Liver (tissue), 8 donors: ENCODE measurements at regions not wholly inside any gene's neighbourhood (a gene's known extent, or its start where the extent isn't known, plus 50 kb on each side); places are given as distances from the start of the nearest gene placed in this dataset.

Source experiments
- DNase-seq: peaks from one replicate; pipeline ENCODE4 v3.0.0-alpha.2; 2017; ENCODE audit warnings: low spot score
- H3K27ac ChIP-seq, 2 donors: one replicate each; pipeline ENCODE4 v1.7.0; 2013; ENCODE audit warnings: inconsistent platforms in 2 of 2, low read length in 2 of 2, control low read depth in 1 of 2, low read depth in 1 of 2, mild to moderate bottlenecking in 1 of 2
- H3K27me3 ChIP-seq, 4 donors: one replicate each; pipeline versions ENCODE4 v1.6.1 to v1.7.0; 2013; ENCODE audit warnings: low read length in 3 of 4, inconsistent platforms in 1 of 4, mild to moderate bottlenecking in 1 of 4, moderate library complexity in 1 of 4; ENCODE audit not compliant: control insufficient read depth in 4 of 4, insufficient read depth in 4 of 4
- H3K36me3 ChIP-seq, 4 donors: one replicate each; pipeline versions ENCODE4 v1.6.1 to v1.7.0; 2013; ENCODE audit warnings: low read length in 3 of 4, mild to moderate bottlenecking in 3 of 4, low read depth in 1 of 4, moderate library complexity in 1 of 4; ENCODE audit not compliant: control insufficient read depth in 4 of 4, insufficient read depth in 3 of 4
- H3K4me1 ChIP-seq, 4 donors: one replicate each; pipeline versions ENCODE4 v1.6.1 to v1.7.0; 2013; ENCODE audit warnings: low read length in 3 of 4, mild to moderate bottlenecking in 3 of 4, moderate library complexity in 1 of 4; ENCODE audit not compliant: control insufficient read depth in 4 of 4, insufficient read depth in 4 of 4
- H3K4me3 ChIP-seq, 3 donors: one replicate each; pipeline versions ENCODE4 v1.6.1 to v1.7.0; 2013; ENCODE audit warnings: low read length in 3 of 3, control low read depth in 1 of 3, low read depth in 1 of 3, mild to moderate bottlenecking in 1 of 3
- H3K9ac ChIP-seq, 2 donors: one replicate each; pipeline ENCODE4 v1.7.0; 2013; ENCODE audit warnings: low read length in 2 of 2, mild to moderate bottlenecking in 2 of 2, moderate library complexity in 2 of 2, control low read depth in 1 of 2, low read depth in 1 of 2
- H3K9me3 ChIP-seq, 4 donors: one replicate each; pipeline versions ENCODE4 v1.6.1 to v1.7.0; 2013; ENCODE audit warnings: low read length in 3 of 4; ENCODE audit not compliant: control insufficient read depth in 4 of 4
- FOXA1 ChIP-seq: IDR thresholded peaks from 2 replicates; pipeline ENCODE4 v1.6.1; 2016; ENCODE audit warnings: antibody characterized with exemption
- GABPA ChIP-seq, 2 donors: IDR thresholded peaks in 1 of 2; conservative IDR thresholded peaks in 1 of 2; 2 replicates each; pipeline ENCODE4 v1.6.1; 2016; ENCODE audit warnings: antibody characterized with exemption in 2 of 2, mild to moderate bottlenecking in 1 of 2, moderate library complexity in 1 of 2
- HNF4A ChIP-seq, 2 donors: conservative IDR thresholded peaks; 2 replicates each; pipeline ENCODE4 v1.6.1; 2016; ENCODE audit warnings: antibody characterized with exemption in 2 of 2, mild to moderate bottlenecking in 2 of 2
- HNF4G ChIP-seq: IDR thresholded peaks from 2 replicates; pipeline ENCODE4 v1.6.1; 2016; ENCODE audit warnings: antibody characterized with exemption
- RAD21 ChIP-seq, 2 donors: IDR thresholded peaks; 2 replicates each; pipeline ENCODE4 v1.6.1; 2016; ENCODE audit warnings: antibody characterized with exemption in 2 of 2, mild to moderate bottlenecking in 2 of 2
- TAF1 ChIP-seq: conservative IDR thresholded peaks from 2 replicates; pipeline ENCODE4 v1.6.1; 2016; ENCODE audit warnings: antibody characterized with exemption, mild to moderate bottlenecking
- YY1 ChIP-seq: IDR thresholded peaks from 2 replicates; pipeline ENCODE4 v1.6.1; 2016; ENCODE audit warnings: antibody characterized with exemption, mild to moderate bottlenecking
- WGBS: extraction: QIAGEN DNeasy Blood & Tissue Kit; methylation state at CpG from one replicate; pipeline ENCODE4 v1.1.7; 2013; 5-methylcytosine and 5-hydroxymethylcytosine counted together
- TF ChIP-seq, protein P1 (sequence below): IDR thresholded peaks from 2 replicates; pipeline ENCODE4 v1.6.1; 2016; ENCODE audit warnings: antibody characterized with exemption
- TF ChIP-seq, protein P2 (sequence below): IDR thresholded peaks from 2 replicates; pipeline ENCODE4 v1.6.1; 2016; ENCODE audit warnings: antibody characterized with exemption
- TF ChIP-seq, protein P3 (sequence below): fragments of 150-350 bp; IDR thresholded peaks from 2 replicates; pipeline ENCODE4 v1.5.1; 2017; ENCODE audit warnings: improper control_type of control experiment, low read depth, low read length; ENCODE audit not compliant: missing input control
- TF ChIP-seq, protein P4 (sequence below): IDR thresholded peaks from 2 replicates; pipeline ENCODE4 v1.6.1; 2016; ENCODE audit warnings: antibody characterized with exemption
- donor health status: healthy.
- donor health status: healthy.
- donor health status: healthy.
- donor health status: healthy.
- donor health status: healthy.

DNA sequence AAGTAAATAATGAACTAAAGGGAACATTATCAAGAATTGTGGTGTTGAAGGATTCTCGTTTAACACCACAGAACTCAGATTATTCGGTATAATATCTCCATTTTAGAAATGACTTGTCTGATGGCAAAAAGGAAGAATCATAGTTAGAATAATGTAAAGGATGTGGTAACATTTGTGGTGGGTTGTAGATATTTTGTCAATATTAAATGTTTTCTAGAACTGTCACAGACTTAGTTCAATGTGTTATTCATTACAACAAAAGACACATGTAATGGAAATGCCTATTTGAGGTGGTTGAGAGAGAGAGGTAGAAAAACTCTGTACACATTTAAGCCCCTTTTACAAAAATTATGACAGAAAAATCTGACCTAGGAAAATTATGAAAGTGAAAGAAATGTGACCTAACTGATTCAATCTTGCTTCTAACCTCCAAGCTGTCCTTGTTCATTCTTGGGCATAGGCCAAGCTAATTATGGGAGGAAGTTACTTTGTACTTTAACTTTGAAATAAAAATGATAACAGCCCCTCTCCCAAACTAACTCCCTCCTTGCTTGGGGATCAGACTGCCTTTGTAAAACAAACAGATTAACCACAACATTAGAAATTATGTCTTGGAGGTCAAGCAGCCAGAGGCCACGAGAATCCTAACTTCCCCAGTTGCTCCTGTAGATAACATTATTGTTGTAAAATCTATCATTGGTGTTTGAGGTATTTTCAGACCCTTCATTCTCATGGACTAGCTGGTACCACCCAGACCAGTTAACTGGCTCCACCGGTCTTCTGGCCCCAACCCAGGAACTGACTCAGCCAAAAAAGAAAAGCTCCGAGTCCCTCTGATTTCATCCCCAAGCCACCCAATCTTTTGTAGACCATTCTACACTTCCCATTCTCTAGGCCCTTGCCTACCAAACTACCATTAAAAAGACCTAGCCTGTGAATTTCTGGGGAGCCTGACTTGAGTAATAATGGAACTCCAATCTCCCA lies 1287.8 kb upstream of the CDH8 start:
- WGBS: 66% methylated on average over 5 of the region's 5 CpGs
- no peaks in the 10 kb centered on the region for H3K4me1 ChIP-seq
- no peak for DNase-seq
- no peaks in the 10 kb centered on the region for H3K27me3 ChIP-seq
- no peaks in the 10 kb centered on the region for H3K9me3 ChIP-seq
- no peak overlapping the region for H3K27ac ChIP-seq
- H3K4me3 ChIP-seq: no peak overlapping the region
- TF ChIP-seq TAF1 (no peak), HNF4G (no peak), RAD21 (IDR thresholded peaks at IDR 0.05) (no peak), HNF4A (conservative IDR thresholded peaks at IDR 0.05) (no peak), FOXA1 (no peak), YY1 (no peak)
- TF ChIP-seq, protein P1, sequence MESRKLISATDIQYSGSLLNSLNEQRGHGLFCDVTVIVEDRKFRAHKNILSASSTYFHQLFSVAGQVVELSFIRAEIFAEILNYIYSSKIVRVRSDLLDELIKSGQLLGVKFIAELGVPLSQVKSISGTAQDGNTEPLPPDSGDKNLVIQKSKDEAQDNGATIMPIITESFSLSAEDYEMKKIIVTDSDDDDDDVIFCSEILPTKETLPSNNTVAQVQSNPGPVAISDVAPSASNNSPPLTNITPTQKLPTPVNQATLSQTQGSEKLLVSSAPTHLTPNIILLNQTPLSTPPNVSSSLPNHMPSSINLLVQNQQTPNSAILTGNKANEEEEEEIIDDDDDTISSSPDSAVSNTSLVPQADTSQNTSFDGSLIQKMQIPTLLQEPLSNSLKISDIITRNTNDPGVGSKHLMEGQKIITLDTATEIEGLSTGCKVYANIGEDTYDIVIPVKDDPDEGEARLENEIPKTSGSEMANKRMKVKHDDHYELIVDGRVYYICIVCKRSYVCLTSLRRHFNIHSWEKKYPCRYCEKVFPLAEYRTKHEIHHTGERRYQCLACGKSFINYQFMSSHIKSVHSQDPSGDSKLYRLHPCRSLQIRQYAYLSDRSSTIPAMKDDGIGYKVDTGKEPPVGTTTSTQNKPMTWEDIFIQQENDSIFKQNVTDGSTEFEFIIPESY: no peak
- TF ChIP-seq, protein P2, sequence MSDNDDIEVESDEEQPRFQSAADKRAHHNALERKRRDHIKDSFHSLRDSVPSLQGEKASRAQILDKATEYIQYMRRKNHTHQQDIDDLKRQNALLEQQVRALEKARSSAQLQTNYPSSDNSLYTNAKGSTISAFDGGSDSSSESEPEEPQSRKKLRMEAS: no peak
- TF ChIP-seq, protein P3, sequence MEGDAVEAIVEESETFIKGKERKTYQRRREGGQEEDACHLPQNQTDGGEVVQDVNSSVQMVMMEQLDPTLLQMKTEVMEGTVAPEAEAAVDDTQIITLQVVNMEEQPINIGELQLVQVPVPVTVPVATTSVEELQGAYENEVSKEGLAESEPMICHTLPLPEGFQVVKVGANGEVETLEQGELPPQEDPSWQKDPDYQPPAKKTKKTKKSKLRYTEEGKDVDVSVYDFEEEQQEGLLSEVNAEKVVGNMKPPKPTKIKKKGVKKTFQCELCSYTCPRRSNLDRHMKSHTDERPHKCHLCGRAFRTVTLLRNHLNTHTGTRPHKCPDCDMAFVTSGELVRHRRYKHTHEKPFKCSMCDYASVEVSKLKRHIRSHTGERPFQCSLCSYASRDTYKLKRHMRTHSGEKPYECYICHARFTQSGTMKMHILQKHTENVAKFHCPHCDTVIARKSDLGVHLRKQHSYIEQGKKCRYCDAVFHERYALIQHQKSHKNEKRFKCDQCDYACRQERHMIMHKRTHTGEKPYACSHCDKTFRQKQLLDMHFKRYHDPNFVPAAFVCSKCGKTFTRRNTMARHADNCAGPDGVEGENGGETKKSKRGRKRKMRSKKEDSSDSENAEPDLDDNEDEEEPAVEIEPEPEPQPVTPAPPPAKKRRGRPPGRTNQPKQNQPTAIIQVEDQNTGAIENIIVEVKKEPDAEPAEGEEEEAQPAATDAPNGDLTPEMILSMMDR: no peak
- no peak overlapping the region for H3K9ac ChIP-seq
- H3K36me3 ChIP-seq: peaks cover 0 to 1% (median 0%) of the 10 kb centered on the region in 4 donors

DNA sequence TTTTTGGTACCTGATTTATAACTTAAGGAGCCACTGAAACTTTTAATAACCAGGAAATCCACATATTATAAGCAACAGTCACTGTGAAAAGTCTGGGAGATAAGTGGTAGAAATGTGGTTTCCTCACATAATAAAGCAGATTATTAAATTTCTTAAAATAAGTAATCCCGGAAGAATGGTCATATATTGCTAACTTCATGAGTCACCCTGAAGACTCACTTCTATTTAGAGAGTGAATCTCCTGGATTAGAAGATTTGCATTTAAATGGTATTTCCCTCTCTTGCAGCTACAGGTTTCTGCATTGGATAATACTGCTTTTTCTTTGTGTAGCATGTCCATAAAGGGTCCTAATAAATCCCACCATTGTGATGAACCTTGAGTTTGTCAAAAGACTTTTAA lies 1286.8 kb upstream of the CDH8 start:
- TF ChIP-seq, protein P4, sequence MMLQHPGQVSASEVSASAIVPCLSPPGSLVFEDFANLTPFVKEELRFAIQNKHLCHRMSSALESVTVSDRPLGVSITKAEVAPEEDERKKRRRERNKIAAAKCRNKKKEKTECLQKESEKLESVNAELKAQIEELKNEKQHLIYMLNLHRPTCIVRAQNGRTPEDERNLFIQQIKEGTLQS: no peak
- TF ChIP-seq GABPA (IDR thresholded peaks at IDR 0.05 in 1 of 2, conservative IDR thresholded peaks at IDR 0.05 in 1 of 2): no peak
- TF ChIP-seq HNF4G: no peak
- TF ChIP-seq, protein P1: no peak
- 72% methylated on average over 1 of the region's 1 CpG for WGBS
- H3K4me3 ChIP-seq: no peak overlapping the region
- no peaks in the 10 kb centered on the region for H3K27me3 ChIP-seq
- no peak overlapping the region for H3K27ac ChIP-seq
- peaks cover 0 to 1% (median 0%) of the 10 kb centered on the region in 4 donors for H3K36me3 ChIP-seq
- no peaks in the 10 kb centered on the region for H3K9me3 ChIP-seq
- no peaks in the 10 kb centered on the region for H3K4me1 ChIP-seq
- DNase-seq: no peak
- no peak overlapping the region for H3K9ac ChIP-seq
